OCI-LY1 (cell line): ENCODE measurements at regions not wholly inside any gene's neighbourhood (a gene's known extent, or its start where the extent isn't known, plus 50 kb on each side); places are given as distances from the start of the nearest gene placed in this dataset.

Experiments
- EZH2 ChIP-seq: fragments of 200-600 bp; sonication (generic), shearing (Covaris generic); IDR thresholded peaks from 2 replicates; pipeline ENCODE4 v1.8.0; 2017; ENCODE audit warnings: borderline replicate concordance, mixed run types, mild to moderate bottlenecking, antibody characterized with exemption, low read length, moderate library complexity, mixed read lengths
- TF ChIP-seq, protein P1 (sequence below): fragments of 200-600 bp; sonication (generic), shearing (Covaris generic); IDR thresholded peaks from 2 replicates; pipeline ENCODE4 v1.5.1; 2017; ENCODE audit warnings: mild to moderate bottlenecking, antibody characterized with exemption, low read length, moderate library complexity, mixed read lengths

DNA sequence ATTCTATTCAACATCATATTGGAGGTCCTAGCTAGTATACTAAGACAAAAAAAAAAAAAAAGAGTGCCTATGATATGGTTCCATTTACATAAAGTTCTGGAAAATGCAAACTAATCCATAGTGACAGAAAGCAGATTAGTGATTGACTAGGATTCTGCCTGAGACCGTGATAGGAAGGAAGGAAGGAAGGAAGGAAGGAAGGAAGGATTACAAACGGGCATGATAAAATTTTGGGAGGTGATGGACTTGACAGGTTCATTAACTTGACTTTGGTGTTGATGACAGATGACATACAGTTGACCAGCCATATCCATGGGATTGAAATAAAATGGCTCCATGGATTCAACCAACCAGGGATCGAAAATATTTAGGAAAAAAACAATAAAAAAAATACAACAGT lies 79.1 kb upstream of the MAN2A1 start:
- TF ChIP-seq, protein P1, sequence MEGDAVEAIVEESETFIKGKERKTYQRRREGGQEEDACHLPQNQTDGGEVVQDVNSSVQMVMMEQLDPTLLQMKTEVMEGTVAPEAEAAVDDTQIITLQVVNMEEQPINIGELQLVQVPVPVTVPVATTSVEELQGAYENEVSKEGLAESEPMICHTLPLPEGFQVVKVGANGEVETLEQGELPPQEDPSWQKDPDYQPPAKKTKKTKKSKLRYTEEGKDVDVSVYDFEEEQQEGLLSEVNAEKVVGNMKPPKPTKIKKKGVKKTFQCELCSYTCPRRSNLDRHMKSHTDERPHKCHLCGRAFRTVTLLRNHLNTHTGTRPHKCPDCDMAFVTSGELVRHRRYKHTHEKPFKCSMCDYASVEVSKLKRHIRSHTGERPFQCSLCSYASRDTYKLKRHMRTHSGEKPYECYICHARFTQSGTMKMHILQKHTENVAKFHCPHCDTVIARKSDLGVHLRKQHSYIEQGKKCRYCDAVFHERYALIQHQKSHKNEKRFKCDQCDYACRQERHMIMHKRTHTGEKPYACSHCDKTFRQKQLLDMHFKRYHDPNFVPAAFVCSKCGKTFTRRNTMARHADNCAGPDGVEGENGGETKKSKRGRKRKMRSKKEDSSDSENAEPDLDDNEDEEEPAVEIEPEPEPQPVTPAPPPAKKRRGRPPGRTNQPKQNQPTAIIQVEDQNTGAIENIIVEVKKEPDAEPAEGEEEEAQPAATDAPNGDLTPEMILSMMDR, result no peak
- no peak for TF ChIP-seq EZH2
